ENCODE measurements at regions not wholly inside any gene's neighbourhood (a gene's known extent, or its start where the extent isn't known, plus 50 kb on each side); places are given as distances from the start of the nearest gene placed in this dataset.

GRCh38 chr15:67892559-67893377 is 52.9 kb upstream of the RNU6-1 start:
- no peak overlapping the region for H3K4me3 ChIP-seq (ENCODE audit: low read depth, low read length)
- no peak overlapping the region for H3K27ac ChIP-seq (ENCODE audit: insufficient read depth, low read length, poor library complexity, severe bottlenecking)
- Mint-ChIP-seq H3K4me1 (no peaks in the 10 kb centered on the region), H3K27ac (no peak overlapping the region), H3K36me3 (peaks cover 10% of the 10 kb centered on the region), H3K27me3 (peaks cover 11% of the 10 kb centered on the region), H3K9me3 (peaks cover 1 to 7% (median 5%) of the 10 kb centered on the region in 7 donors), H3K4me3 (no peak overlapping the region)
- DNase-seq, result no peak
- no peak for ATAC-seq (ENCODE audit: low read depth in 2 of 2)
- H3K9me3 ChIP-seq (ENCODE audit: control insufficient read depth in 2 of 2, low read length in 2 of 2), result peaks cover 0 to 2% of the 10 kb centered on the region in 2 experiments
- no peaks in the 10 kb centered on the region for H3K36me3 ChIP-seq (ENCODE audit: control insufficient read depth, insufficient read depth, low read length)
- H3K4me1 ChIP-seq (ENCODE audit: control insufficient read depth, insufficient read depth, low read length, poor library complexity, severe bottlenecking), result no peaks in the 10 kb centered on the region
- peaks cover 9% of the 10 kb centered on the region for H3K27me3 ChIP-seq (ENCODE audit: control insufficient read depth, insufficient read depth, low read length)

GRCh38 chr15:67895237-67895636 is 55.4 kb upstream of the RNU6-1 start:
- peaks cover 12% of the 10 kb centered on the region for H3K27me3 Mint-ChIP-seq
- no peaks in the 10 kb centered on the region for H3K4me1 ChIP-seq (ENCODE audit: control insufficient read depth, insufficient read depth, low read length, poor library complexity, severe bottlenecking)
- peaks cover 0 to 2% of the 10 kb centered on the region in 2 experiments for H3K9me3 ChIP-seq (ENCODE audit: control insufficient read depth in 2 of 2, low read length in 2 of 2)
- no peak for DNase-seq
- ATAC-seq (ENCODE audit: low read depth in 2 of 2), result no peak
- no peaks in the 10 kb centered on the region for H3K36me3 ChIP-seq (ENCODE audit: control insufficient read depth, insufficient read depth, low read length)
- H3K4me3 ChIP-seq (ENCODE audit: low read depth, low read length), result no peak overlapping the region
- no peaks in the 10 kb centered on the region for H3K4me1 Mint-ChIP-seq
- peaks cover 3% of the 10 kb centered on the region for H3K36me3 Mint-ChIP-seq
- peaks cover 0 to 7% (median 3%) of the 10 kb centered on the region in 7 donors for H3K9me3 Mint-ChIP-seq
- no peak overlapping the region for H3K27ac Mint-ChIP-seq
- no peak overlapping the region for H3K4me3 Mint-ChIP-seq
- H3K27ac ChIP-seq (ENCODE audit: insufficient read depth, low read length, poor library complexity, severe bottlenecking), result no peak overlapping the region
- peaks cover 7% of the 10 kb centered on the region for H3K27me3 ChIP-seq (ENCODE audit: control insufficient read depth, insufficient read depth, low read length)

GRCh38 chr15:67897646-67898339 is 57.9 kb upstream of the RNU6-1 start:
- Mint-ChIP-seq H3K4me1 (no peaks in the 10 kb centered on the region), H3K4me3 (no peak overlapping the region), H3K36me3 (peaks cover 3% of the 10 kb centered on the region), H3K27ac (no peak overlapping the region), H3K27me3 (peaks cover 12% of the 10 kb centered on the region), H3K9me3 (peaks cover 0 to 7% (median 1%) of the 10 kb centered on the region in 7 donors)
- H3K4me1 ChIP-seq (ENCODE audit: control insufficient read depth, insufficient read depth, low read length, poor library complexity, severe bottlenecking), result no peaks in the 10 kb centered on the region
- DNase-seq, result no peak
- H3K27me3 ChIP-seq (ENCODE audit: control insufficient read depth, insufficient read depth, low read length), result peaks cover 11% of the 10 kb centered on the region
- ATAC-seq (ENCODE audit: low read depth in 2 of 2), result no peak
- H3K27ac ChIP-seq (ENCODE audit: insufficient read depth, low read length, poor library complexity, severe bottlenecking), result no peak overlapping the region
- H3K4me3 ChIP-seq (ENCODE audit: low read depth, low read length), result no peak overlapping the region
- H3K36me3 ChIP-seq (ENCODE audit: control insufficient read depth, insufficient read depth, low read length), result no peaks in the 10 kb centered on the region
- peaks cover 0 to 2% of the 10 kb centered on the region in 2 experiments for H3K9me3 ChIP-seq (ENCODE audit: control insufficient read depth in 2 of 2, low read length in 2 of 2)

GRCh38 chr15:67899596-67900283 is 59.9 kb upstream of the RNU6-1 start:
- Mint-ChIP-seq H3K4me1 (no peaks in the 10 kb centered on the region), H3K9me3 (peaks cover 0 to 7% (median 2%) of the 10 kb centered on the region in 7 donors), H3K27ac (no peak overlapping the region), H3K4me3 (no peak overlapping the region), H3K27me3 (peaks cover 15% of the 10 kb centered on the region), H3K36me3 (peaks cover 3% of the 10 kb centered on the region)
- Histone ChIP-seq H3K4me1 (ENCODE audit: control insufficient read depth, insufficient read depth, low read length, poor library complexity, severe bottlenecking) (no peaks in the 10 kb centered on the region), H3K9me3 (ENCODE audit: control insufficient read depth in 2 of 2, low read length in 2 of 2) (peaks cover 0 to 2% of the 10 kb centered on the region in 2 experiments), H3K4me3 (ENCODE audit: low read depth, low read length) (no peak overlapping the region), H3K36me3 (ENCODE audit: control insufficient read depth, insufficient read depth, low read length) (no peaks in the 10 kb centered on the region), H3K27me3 (ENCODE audit: control insufficient read depth, insufficient read depth, low read length) (peaks cover 11% of the 10 kb centered on the region), H3K27ac (ENCODE audit: insufficient read depth, low read length, poor library complexity, severe bottlenecking) (no peak overlapping the region)
- ATAC-seq (ENCODE audit: low read depth in 2 of 2), result no peak
- no peak for DNase-seq

GRCh38 chr15:67900621-67901147 is 60.8 kb upstream of the RNU6-1 start:
- DNase-seq, result no peak
- Mint-ChIP-seq H3K36me3 (no peaks in the 10 kb centered on the region), H3K27ac (peak overlapping the region in 1 of 3 donors; percentile 8), H3K27me3 (peaks cover 15% of the 10 kb centered on the region), H3K4me1 (no peaks in the 10 kb centered on the region), H3K4me3 (no peak overlapping the region), H3K9me3 (peaks cover 0 to 3% (median 0%) of the 10 kb centered on the region in 7 donors)
- Histone ChIP-seq H3K9me3 (ENCODE audit: control insufficient read depth in 2 of 2, low read length in 2 of 2) (peaks cover 0 to under 1% of the 10 kb centered on the region in 2 experiments), H3K4me3 (ENCODE audit: low read depth, low read length) (no peak overlapping the region), H3K27me3 (ENCODE audit: control insufficient read depth, insufficient read depth, low read length) (peaks cover 9% of the 10 kb centered on the region), H3K27ac (ENCODE audit: insufficient read depth, low read length, poor library complexity, severe bottlenecking) (no peak overlapping the region), H3K36me3 (ENCODE audit: control insufficient read depth, insufficient read depth, low read length) (no peaks in the 10 kb centered on the region), H3K4me1 (ENCODE audit: control insufficient read depth, insufficient read depth, low read length, poor library complexity, severe bottlenecking) (no peaks in the 10 kb centered on the region)
- no peak for ATAC-seq (ENCODE audit: low read depth in 2 of 2)

GRCh38 chr15:67901922-67902321 is 62.1 kb upstream of the RNU6-1 start:
- Mint-ChIP-seq H3K36me3 (no peaks in the 10 kb centered on the region), H3K27me3 (peaks cover 22% of the 10 kb centered on the region), H3K4me1 (no peaks in the 10 kb centered on the region), H3K27ac (no peak overlapping the region), H3K4me3 (no peak overlapping the region), H3K9me3 (peaks cover 0 to 4% (median 0%) of the 10 kb centered on the region in 7 donors)
- H3K9me3 ChIP-seq (ENCODE audit: control insufficient read depth in 2 of 2, low read length in 2 of 2), result no peaks in the 10 kb centered on the region
- no peak overlapping the region for H3K4me3 ChIP-seq (ENCODE audit: low read depth, low read length)
- no peaks in the 10 kb centered on the region for H3K36me3 ChIP-seq (ENCODE audit: control insufficient read depth, insufficient read depth, low read length)
- peaks cover 4% of the 10 kb centered on the region for H3K27me3 ChIP-seq (ENCODE audit: control insufficient read depth, insufficient read depth, low read length)
- no peak overlapping the region for H3K27ac ChIP-seq (ENCODE audit: insufficient read depth, low read length, poor library complexity, severe bottlenecking)
- ATAC-seq (ENCODE audit: low read depth in 2 of 2) (no peak), DNase-seq (no peak)
- H3K4me1 ChIP-seq (ENCODE audit: control insufficient read depth, insufficient read depth, low read length, poor library complexity, severe bottlenecking), result no peaks in the 10 kb centered on the region

- Histone ChIP-seq H3K9me3 (ENCODE audit: control insufficient read depth in 2 of 2, low read length in 2 of 2) (no peaks in the 10 kb centered on the region), H3K4me3 (ENCODE audit: low read depth, low read length) (no peak overlapping the region), H3K36me3 (ENCODE audit: control insufficient read depth, insufficient read depth, low read length) (no peaks in the 10 kb centered on the region), H3K27me3 (ENCODE audit: control insufficient read depth, insufficient read depth, low read length) (peaks cover 4% of the 10 kb centered on the region), H3K27ac (ENCODE audit: insufficient read depth, low read length, poor library complexity, severe bottlenecking) (no peak overlapping the region), H3K4me1 (ENCODE audit: control insufficient read depth, insufficient read depth, low read length, poor library complexity, severe bottlenecking) (no peaks in the 10 kb centered on the region)
- no peaks in the 10 kb centered on the region for H3K4me1 Mint-ChIP-seq
- ATAC-seq (ENCODE audit: low read depth in 2 of 2) (no peak), DNase-seq (no peak)
- peaks cover 20% of the 10 kb centered on the region for H3K27me3 Mint-ChIP-seq
- peaks cover 0 to 4% (median 0%) of the 10 kb centered on the region in 7 donors for H3K9me3 Mint-ChIP-seq
- H3K4me3 Mint-ChIP-seq, result no peak overlapping the region
- no peaks in the 10 kb centered on the region for H3K36me3 Mint-ChIP-seq
- no peak overlapping the region for H3K27ac Mint-ChIP-seq
Measured at GRCh38 chr15:67902579-67903009, 62.7 kb upstream of the RNU6-1 start.
